ENCODE measurements at regions not wholly inside any gene's neighbourhood (a gene's known extent, or its start where the extent isn't known, plus 50 kb on each side); places are given as distances from the start of the nearest gene placed in this dataset.

GRCh38 chr15:47351501-47351900 is 365.8 kb upstream of the SEMA6D start:
- no peak for TF ChIP-seq CTCF (conservative IDR thresholded peaks at IDR 0.05)
- Mint-ChIP-seq H3K27me3 (ENCODE audit: low read depth) (no peaks in the 10 kb centered on the region), H3K36me3 (ENCODE audit: low read depth) (no peaks in the 10 kb centered on the region), H3K9me3 (no peaks in the 10 kb centered on the region), H3K27ac (ENCODE audit: unreplicated experiment) (no peak overlapping the region), H3K4me1 (no peaks in the 10 kb centered on the region), H3K4me3 (no peak overlapping the region)
- DNase-seq (ENCODE audit: low read depth, low spot score): no peak

- DNase-seq (ENCODE audit: low read depth, low spot score): no peak
- Mint-ChIP-seq H3K4me3 (no peak overlapping the region), H3K27ac (ENCODE audit: unreplicated experiment) (no peak overlapping the region), H3K9me3 (no peaks in the 10 kb centered on the region), H3K36me3 (ENCODE audit: low read depth) (no peaks in the 10 kb centered on the region), H3K4me1 (no peaks in the 10 kb centered on the region), H3K27me3 (ENCODE audit: low read depth) (no peaks in the 10 kb centered on the region)
- TF ChIP-seq CTCF (conservative IDR thresholded peaks at IDR 0.05): no peak
Measured at GRCh38 chr15:47352217-47352616, 365.1 kb upstream of the SEMA6D start.

GRCh38 chr15:47355759-47356158 is 361.5 kb upstream of the SEMA6D start:
- Mint-ChIP-seq H3K9me3 (no peaks in the 10 kb centered on the region), H3K27me3 (ENCODE audit: low read depth) (no peaks in the 10 kb centered on the region), H3K36me3 (ENCODE audit: low read depth) (no peaks in the 10 kb centered on the region), H3K4me3 (no peak overlapping the region), H3K4me1 (no peaks in the 10 kb centered on the region), H3K27ac (ENCODE audit: unreplicated experiment) (no peak overlapping the region)
- TF ChIP-seq CTCF (conservative IDR thresholded peaks at IDR 0.05): no peak
- no peak for DNase-seq (ENCODE audit: low read depth, low spot score)

GRCh38 chr15:47356297-47356696 is 361.0 kb upstream of the SEMA6D start:
- TF ChIP-seq CTCF (conservative IDR thresholded peaks at IDR 0.05): no peak
- Mint-ChIP-seq H3K27me3 (ENCODE audit: low read depth) (no peaks in the 10 kb centered on the region), H3K36me3 (ENCODE audit: low read depth) (no peaks in the 10 kb centered on the region), H3K9me3 (no peaks in the 10 kb centered on the region), H3K4me3 (no peak overlapping the region), H3K27ac (ENCODE audit: unreplicated experiment) (no peak overlapping the region), H3K4me1 (no peaks in the 10 kb centered on the region)
- no peak for DNase-seq (ENCODE audit: low read depth, low spot score)

- H3K4me3 Mint-ChIP-seq: no peak overlapping the region
- DNase-seq (ENCODE audit: low read depth, low spot score): no peak
- H3K4me1 Mint-ChIP-seq: no peaks in the 10 kb centered on the region
- H3K27ac Mint-ChIP-seq (ENCODE audit: unreplicated experiment): no peak overlapping the region
- H3K36me3 Mint-ChIP-seq (ENCODE audit: low read depth): no peaks in the 10 kb centered on the region
- TF ChIP-seq CTCF (conservative IDR thresholded peaks at IDR 0.05): no peak
- no peaks in the 10 kb centered on the region for H3K27me3 Mint-ChIP-seq (ENCODE audit: low read depth)
- no peaks in the 10 kb centered on the region for H3K9me3 Mint-ChIP-seq
Measured at GRCh38 chr15:47358876-47359275, 358.4 kb upstream of the SEMA6D start.

- H3K27me3 Mint-ChIP-seq (ENCODE audit: low read depth): no peaks in the 10 kb centered on the region
- no peak for DNase-seq (ENCODE audit: low read depth, low spot score)
- no peak overlapping the region for H3K27ac Mint-ChIP-seq (ENCODE audit: unreplicated experiment)
- no peaks in the 10 kb centered on the region for H3K36me3 Mint-ChIP-seq (ENCODE audit: low read depth)
- H3K9me3 Mint-ChIP-seq: no peaks in the 10 kb centered on the region
- H3K4me1 Mint-ChIP-seq: peaks cover 5% of the 10 kb centered on the region
- H3K4me3 Mint-ChIP-seq: no peak overlapping the region
- no peak for TF ChIP-seq CTCF (conservative IDR thresholded peaks at IDR 0.05)
Measured at GRCh38 chr15:47360305-47360704, 357.0 kb upstream of the SEMA6D start.
